GM12878 (cell line): ENCODE measurements at regions not wholly inside any gene's neighbourhood (a gene's known extent, or its start where the extent isn't known, plus 50 kb on each side); places are given as distances from the start of the nearest gene placed in this dataset.
"Not testable (repeated sequence)": the region's sequence is repeated elsewhere in the genome, so short reads cannot be mapped to it uniquely, and the experiment has no call there.

Experiments
- BACH1 ChIP-seq: fragments of 450-650 bp; IDR thresholded peaks from 2 replicates; pipeline ENCODE4 v1.6.1; 2017; ENCODE audit warnings: mild to moderate bottlenecking, borderline replicate concordance
- CEBPB ChIP-seq, 2 experiments: fragments of 150-350 bp in 1 of 2; IDR thresholded peaks; 2 replicates each; pipeline ENCODE4 v1.6.1; 2012 to 2014; ENCODE audit warnings: low read depth in 2 of 2, low read length in 2 of 2, borderline replicate concordance in 1 of 2, inconsistent platforms in 1 of 2
- EP300 ChIP-seq, 2 experiments: fragments of 150-350 bp in 1 of 2; IDR thresholded peaks; 2 replicates each; pipeline ENCODE4 v1.6.1; 2011 to 2012; ENCODE audit warnings: low read depth in 2 of 2, low read length in 2 of 2, borderline replicate concordance in 1 of 2, improper control_type of control experiment in 1 of 2, inconsistent platforms in 1 of 2; ENCODE audit not compliant: control insufficient read depth in 1 of 2
- FOS ChIP-seq: IDR thresholded peaks from 3 replicates; pipeline ENCODE4 v1.6.1; 2011; ENCODE audit warnings: borderline replicate concordance; ENCODE audit not compliant: insufficient read length; ENCODE audit errors: extremely low read depth
- IKZF1 ChIP-seq: fragments of 450-650 bp; conservative IDR thresholded peaks from 2 replicates; pipeline ENCODE4 v1.6.1; 2017; ENCODE audit warnings: antibody characterized with exemption, mild to moderate bottlenecking
- MYC ChIP-seq: IDR thresholded peaks from 2 replicates; pipeline ENCODE4 v1.6.1; 2011; ENCODE audit warnings: mild to moderate bottlenecking, low read length, moderate library complexity, inconsistent platforms; ENCODE audit not compliant: insufficient read depth, insufficient replicate concordance, insufficient read length, severe bottlenecking
- POLR2AphosphoS5 ChIP-seq: IDR thresholded peaks from 2 replicates; pipeline ENCODE4 v1.6.1; 2011; ENCODE audit warnings: mild to moderate bottlenecking, low read length, inconsistent platforms
- RAD21 ChIP-seq: IDR thresholded peaks from 2 replicates; pipeline ENCODE4 v1.6.1; 2011; ENCODE audit warnings: mild to moderate bottlenecking, low read depth, low read length, moderate library complexity; ENCODE audit not compliant: insufficient read depth
- SIN3A ChIP-seq: IDR thresholded peaks from 2 replicates; pipeline ENCODE4 v1.6.1; 2012; ENCODE audit warnings: low read depth, low read length, improper control_type of control experiment
- SPI1 ChIP-seq: IDR thresholded peaks from 2 replicates; pipeline ENCODE4 v1.6.1; 2011; ENCODE audit warnings: low read depth, mild to moderate bottlenecking, low read length, moderate library complexity, borderline replicate concordance; ENCODE audit not compliant: insufficient read depth
- YY1 ChIP-seq: IDR thresholded peaks from 2 replicates; pipeline ENCODE4 v1.6.1; 2011; ENCODE audit warnings: low read depth, mild to moderate bottlenecking, low read length
- ZBTB33 ChIP-seq: fragments of 450-650 bp; IDR thresholded peaks from 2 replicates; pipeline ENCODE4 v1.6.1; 2017; ENCODE audit warnings: mild to moderate bottlenecking
- TF ChIP-seq, protein P1 (sequence below): IDR thresholded peaks from 2 replicates; pipeline ENCODE4 v1.6.1; 2011; ENCODE audit warnings: mild to moderate bottlenecking, low read depth, low read length, moderate library complexity; ENCODE audit not compliant: insufficient replicate concordance
- TF ChIP-seq, protein P2 (sequence below), 3 experiments: IDR thresholded peaks in 2 of 3; conservative IDR thresholded peaks in 1 of 3; 2 replicates each; pipeline ENCODE4 v1.5.1; 2011; ENCODE audit warnings: low read depth in 3 of 3, low read length in 3 of 3, mild to moderate bottlenecking in 3 of 3, control low read depth in 2 of 3, moderate library complexity in 2 of 3, inconsistent platforms in 1 of 3, mixed read lengths in 1 of 3; ENCODE audit not compliant: control insufficient read depth in 2 of 3, insufficient read depth in 1 of 3; ENCODE audit errors: extremely low read depth in 1 of 3

- TF ChIP-seq, protein P1, sequence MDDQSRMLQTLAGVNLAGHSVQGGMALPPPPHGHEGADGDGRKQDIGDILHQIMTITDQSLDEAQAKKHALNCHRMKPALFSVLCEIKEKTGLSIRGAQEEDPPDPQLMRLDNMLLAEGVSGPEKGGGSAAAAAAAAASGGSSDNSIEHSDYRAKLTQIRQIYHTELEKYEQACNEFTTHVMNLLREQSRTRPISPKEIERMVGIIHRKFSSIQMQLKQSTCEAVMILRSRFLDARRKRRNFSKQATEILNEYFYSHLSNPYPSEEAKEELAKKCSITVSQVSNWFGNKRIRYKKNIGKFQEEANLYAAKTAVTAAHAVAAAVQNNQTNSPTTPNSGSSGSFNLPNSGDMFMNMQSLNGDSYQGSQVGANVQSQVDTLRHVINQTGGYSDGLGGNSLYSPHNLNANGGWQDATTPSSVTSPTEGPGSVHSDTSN: not testable (repeated sequence)
- not testable (repeated sequence) for TF ChIP-seq BACH1; CEBPB (IDR thresholded peaks at IDR 0.05; ENCODE audit: borderline replicate concordance in 1 of 2, low read depth in 2 of 2, low read length in 2 of 2); MYC; EP300 (IDR thresholded peaks at IDR 0.05; ENCODE audit: borderline replicate concordance in 1 of 2, control insufficient read depth in 1 of 2, low read depth in 2 of 2, low read length in 2 of 2); POLR2AphosphoS5; FOS; SPI1; IKZF1; YY1; ZBTB33; SIN3A; RAD21
- TF ChIP-seq, protein P2, sequence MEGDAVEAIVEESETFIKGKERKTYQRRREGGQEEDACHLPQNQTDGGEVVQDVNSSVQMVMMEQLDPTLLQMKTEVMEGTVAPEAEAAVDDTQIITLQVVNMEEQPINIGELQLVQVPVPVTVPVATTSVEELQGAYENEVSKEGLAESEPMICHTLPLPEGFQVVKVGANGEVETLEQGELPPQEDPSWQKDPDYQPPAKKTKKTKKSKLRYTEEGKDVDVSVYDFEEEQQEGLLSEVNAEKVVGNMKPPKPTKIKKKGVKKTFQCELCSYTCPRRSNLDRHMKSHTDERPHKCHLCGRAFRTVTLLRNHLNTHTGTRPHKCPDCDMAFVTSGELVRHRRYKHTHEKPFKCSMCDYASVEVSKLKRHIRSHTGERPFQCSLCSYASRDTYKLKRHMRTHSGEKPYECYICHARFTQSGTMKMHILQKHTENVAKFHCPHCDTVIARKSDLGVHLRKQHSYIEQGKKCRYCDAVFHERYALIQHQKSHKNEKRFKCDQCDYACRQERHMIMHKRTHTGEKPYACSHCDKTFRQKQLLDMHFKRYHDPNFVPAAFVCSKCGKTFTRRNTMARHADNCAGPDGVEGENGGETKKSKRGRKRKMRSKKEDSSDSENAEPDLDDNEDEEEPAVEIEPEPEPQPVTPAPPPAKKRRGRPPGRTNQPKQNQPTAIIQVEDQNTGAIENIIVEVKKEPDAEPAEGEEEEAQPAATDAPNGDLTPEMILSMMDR (IDR thresholded peaks at IDR 0.05 in 2 of 3, conservative IDR thresholded peaks at IDR 0.05 in 1 of 3; ENCODE audit: control insufficient read depth in 2 of 3, extremely low read depth in 1 of 3, insufficient read depth in 1 of 3, low read depth in 3 of 3, low read length in 3 of 3): not testable (repeated sequence)
These were observed 50.5 kb upstream of the PRUNE2 start for GRCh38 chr9:76956371-76956770.
